ENCODE measurements at regions not wholly inside any gene's neighbourhood (a gene's known extent, or its start where the extent isn't known, plus 50 kb on each side); places are given as distances from the start of the nearest gene placed in this dataset.

GRCh38 chr2:5474716-5475115, 217.5 kb upstream of the SOX11 start:
- CTCF ChIA-PET, result no interaction called here
- H3K27ac ChIP-seq (ENCODE audit: extremely low read depth, low read depth, low read length), result no peak overlapping the region
- no peak for TF ChIP-seq ZNF48 (tag by site-specific recombination; IDR thresholded peaks at IDR 0.05)
- TF ChIP-seq ZNF157 (tag by site-specific recombination; IDR thresholded peaks at IDR 0.05), result no peak
- TF ChIP-seq EGR2 (tag by site-specific recombination; IDR thresholded peaks at IDR 0.05; ENCODE audit: low read depth), result peak; percentile 38; the same call in 1 of the 2 replicates
- TF ChIP-seq KLF1 (tag by site-specific recombination; IDR thresholded peaks at IDR 0.05), result peak; percentile 36; the same call in 1 of the 2 replicates
- TF ChIP-seq ZNF350 (tag by site-specific recombination; IDR thresholded peaks at IDR 0.05), result no peak
- no peak for TF ChIP-seq ZFP69B (tag by site-specific recombination; IDR thresholded peaks at IDR 0.05)
- TF ChIP-seq ZNF202 (tag by site-specific recombination; IDR thresholded peaks at IDR 0.05; ENCODE audit: borderline replicate concordance), result no peak
- no peak for TF ChIP-seq ZBTB49 (tag by site-specific recombination; IDR thresholded peaks at IDR 0.05; ENCODE audit: low read depth)
- no peak for TF ChIP-seq ZNF132 (tag by site-specific recombination; IDR thresholded peaks at IDR 0.05; ENCODE audit: borderline replicate concordance)
- no peak for TF ChIP-seq ZNF596 (tag by site-specific recombination; IDR thresholded peaks at IDR 0.05)
- no peak for TF ChIP-seq ZFP37 (tag by site-specific recombination; IDR thresholded peaks at IDR 0.05)
- TF ChIP-seq ZNF558 (tag by site-specific recombination; IDR thresholded peaks at IDR 0.05), result no peak
- TF ChIP-seq ZFHX2 (tag by site-specific recombination; conservative IDR thresholded peaks at IDR 0.05), result no peak; the same call in 1 of the 2 replicates
- no peak for TF ChIP-seq ZNF544 (tag by site-specific recombination; IDR thresholded peaks at IDR 0.05)
- POLR2A ChIA-PET, result no interaction called here
- no peak overlapping the region for H3K4me3 ChIP-seq (ENCODE audit: low read depth, low read length)
- no peaks in the 10 kb centered on the region for H3K9me3 ChIP-seq (ENCODE audit: control insufficient read depth, insufficient read depth, low read depth, low read length)
- peaks cover 4% of the 10 kb centered on the region; the same call in 1 of the 2 replicates for H3K4me1 ChIP-seq (ENCODE audit: control insufficient read depth, insufficient read depth, low read length)
- H3K36me3 ChIP-seq (ENCODE audit: control insufficient read depth in 2 of 2, insufficient read depth in 1 of 2, low read length in 2 of 2), result no peaks in the 10 kb centered on the region

GRCh38 chr2:5479265-5479928, 212.8 kb upstream of the SOX11 start:
- ChIA-PET CTCF (no interaction called here), POLR2A (no interaction called here)
- Histone ChIP-seq H3K27ac (ENCODE audit: extremely low read depth, low read depth, low read length) (no peak overlapping the region), H3K4me3 (ENCODE audit: low read depth, low read length) (no peak overlapping the region), H3K36me3 (ENCODE audit: control insufficient read depth in 2 of 2, insufficient read depth in 1 of 2, low read length in 2 of 2) (no peaks in the 10 kb centered on the region), H3K9me3 (ENCODE audit: control insufficient read depth, insufficient read depth, low read depth, low read length) (no peaks in the 10 kb centered on the region), H3K4me1 (ENCODE audit: control insufficient read depth, insufficient read depth, low read length) (peaks cover 2% of the 10 kb centered on the region; the same call in 1 of the 2 replicates)
- TF ChIP-seq ZXDB (tag by site-specific recombination; IDR thresholded peaks at IDR 0.05), result no peak
- no peak for TF ChIP-seq KLF10 (tag by site-specific recombination; IDR thresholded peaks at IDR 0.05)
- no peak for TF ChIP-seq ZNF510 (tag by site-specific recombination; IDR thresholded peaks at IDR 0.05; ENCODE audit: insufficient replicate concordance)
- TF ChIP-seq ZNF362 (tag by site-specific recombination; IDR thresholded peaks at IDR 0.05), result no peak
- no peak for TF ChIP-seq ZNF404 (tag by site-specific recombination; IDR thresholded peaks at IDR 0.05)
- TF ChIP-seq SALL2 (tag by site-specific recombination; IDR thresholded peaks at IDR 0.05; ENCODE audit: borderline replicate concordance), result no peak
- no peak for TF ChIP-seq HOXC10 (CRISPR knock-in tag; IDR thresholded peaks at IDR 0.05)
- no peak for TF ChIP-seq MYNN (tag by site-specific recombination; IDR thresholded peaks at IDR 0.05; ENCODE audit: borderline replicate concordance)
- no peak for TF ChIP-seq ZNF513 (tag by site-specific recombination; IDR thresholded peaks at IDR 0.05)
- TF ChIP-seq REST (tag by site-specific recombination; IDR thresholded peaks at IDR 0.05), result no peak
